ENCODE measurements at regions not wholly inside any gene's neighbourhood (a gene's known extent, or its start where the extent isn't known, plus 50 kb on each side); places are given as distances from the start of the nearest gene placed in this dataset.

DNA sequence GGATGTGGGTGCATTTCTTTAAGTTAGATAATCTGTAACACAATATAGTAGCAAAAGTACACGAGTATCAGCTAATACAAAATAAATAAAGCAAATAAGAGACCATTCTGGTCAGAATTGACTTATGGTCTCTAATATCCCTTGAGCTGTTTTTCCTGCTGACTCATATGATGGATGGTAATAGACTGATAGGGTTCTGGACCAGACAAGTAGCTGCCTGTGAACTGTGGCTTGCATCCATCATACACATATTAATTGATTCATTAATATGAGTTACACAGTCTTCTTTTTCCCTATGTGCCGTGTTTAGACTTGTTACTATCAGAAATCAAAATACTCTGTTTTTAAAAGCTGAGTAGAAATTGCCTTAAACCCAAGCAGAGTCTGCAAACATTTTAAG is 762.8 kb downstream of the GATA3 start:
- TF ChIP-seq, protein P1, sequence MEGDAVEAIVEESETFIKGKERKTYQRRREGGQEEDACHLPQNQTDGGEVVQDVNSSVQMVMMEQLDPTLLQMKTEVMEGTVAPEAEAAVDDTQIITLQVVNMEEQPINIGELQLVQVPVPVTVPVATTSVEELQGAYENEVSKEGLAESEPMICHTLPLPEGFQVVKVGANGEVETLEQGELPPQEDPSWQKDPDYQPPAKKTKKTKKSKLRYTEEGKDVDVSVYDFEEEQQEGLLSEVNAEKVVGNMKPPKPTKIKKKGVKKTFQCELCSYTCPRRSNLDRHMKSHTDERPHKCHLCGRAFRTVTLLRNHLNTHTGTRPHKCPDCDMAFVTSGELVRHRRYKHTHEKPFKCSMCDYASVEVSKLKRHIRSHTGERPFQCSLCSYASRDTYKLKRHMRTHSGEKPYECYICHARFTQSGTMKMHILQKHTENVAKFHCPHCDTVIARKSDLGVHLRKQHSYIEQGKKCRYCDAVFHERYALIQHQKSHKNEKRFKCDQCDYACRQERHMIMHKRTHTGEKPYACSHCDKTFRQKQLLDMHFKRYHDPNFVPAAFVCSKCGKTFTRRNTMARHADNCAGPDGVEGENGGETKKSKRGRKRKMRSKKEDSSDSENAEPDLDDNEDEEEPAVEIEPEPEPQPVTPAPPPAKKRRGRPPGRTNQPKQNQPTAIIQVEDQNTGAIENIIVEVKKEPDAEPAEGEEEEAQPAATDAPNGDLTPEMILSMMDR (IDR thresholded peaks at IDR 0.05) = no peak
- no peak for TF ChIP-seq POLR2AphosphoS5 (IDR thresholded peaks at IDR 0.05)
- no peak for TF ChIP-seq POLR2A (IDR thresholded peaks at IDR 0.05)
